Muscle of arm (tissue), 1 donor: ENCODE measurements at regions not wholly inside any gene's neighbourhood (a gene's known extent, or its start where the extent isn't known, plus 50 kb on each side); places are given as distances from the start of the nearest gene placed in this dataset.

Experiments used
- DNase-seq: peaks from one replicate; pipeline ENCODE4 v3.0.0-alpha.2; 2013

GRCh38 chr13:102993348-102993747 is 72.9 kb downstream of the SLC10A2 start:
- no peak for DNase-seq

GRCh38 chr13:102984210-102984609 is 82.0 kb downstream of the SLC10A2 start:
- DNase-seq, result no peak

- DNase-seq, result no peak
Measured at GRCh38 chr13:102983496-102983895, 82.7 kb downstream of the SLC10A2 start.

- DNase-seq, result no peak
Measured at GRCh38 chr13:102980331-102980982, 85.8 kb downstream of the SLC10A2 start.

- peak; percentile 35 for DNase-seq
Measured at GRCh38 chr13:102978168-102978567, 88.0 kb downstream of the SLC10A2 start.

- DNase-seq, result no peak
Measured at GRCh38 chr13:102977471-102977870, 88.7 kb downstream of the SLC10A2 start.

- DNase-seq, result no peak
Measured at GRCh38 chr13:102974317-102975087, 91.7 kb downstream of the SLC10A2 start.

GRCh38 chr13:102972191-102972590 is 94.0 kb downstream of the SLC10A2 start:
- no peak for DNase-seq

GRCh38 chr13:102970542-102970941 is 95.7 kb downstream of the SLC10A2 start:
- DNase-seq, result no peak

- DNase-seq, result no peak
Measured at GRCh38 chr13:102968572-102969228, 97.5 kb downstream of the SLC10A2 start.

- DNase-seq, result no peak
Measured at GRCh38 chr13:102965802-102966201, 100.4 kb downstream of the SLC10A2 start.

GRCh38 chr13:102962430-102962829 is 103.8 kb downstream of the SLC10A2 start:
- DNase-seq, result no peak

- DNase-seq, result no peak
Measured at GRCh38 chr13:102960959-102961358, 105.3 kb downstream of the SLC10A2 start.

- DNase-seq, result no peak
Measured at GRCh38 chr13:102956449-102956848, 109.8 kb downstream of the SLC10A2 start.

GRCh38 chr13:102954350-102954749 is 108.5 kb downstream of the ERCC5 start:
- no peak for DNase-seq

GRCh38 chr13:102951808-102952207 is 106.0 kb downstream of the ERCC5 start:
- no peak for DNase-seq

GRCh38 chr13:102947745-102948405 is 102.0 kb downstream of the ERCC5 start:
- DNase-seq, result peak; percentile 9

GRCh38 chr13:102945886-102946285 is 100.1 kb downstream of the ERCC5 start:
- no peak for DNase-seq

GRCh38 chr13:102945324-102945815 is 99.5 kb downstream of the ERCC5 start:
- DNase-seq, result no peak

GRCh38 chr13:102944821-102945220 is 99.0 kb downstream of the ERCC5 start:
- DNase-seq, result no peak

GRCh38 chr13:102940770-102941169 is 94.9 kb downstream of the ERCC5 start:
- no peak for DNase-seq

GRCh38 chr13:102940143-102940542 is 94.3 kb downstream of the ERCC5 start:
- DNase-seq, result no peak
